22Rv1 (cell line): ENCODE measurements at regions not wholly inside any gene's neighbourhood (a gene's known extent, or its start where the extent isn't known, plus 50 kb on each side); places are given as distances from the start of the nearest gene placed in this dataset.

ENCODE experiments used
- ZFX ChIP-seq: fragments of 450-650 bp; IDR thresholded peaks from 2 replicates; pipeline ENCODE4 v1.6.1; 2017; ENCODE audit warnings: antibody characterized with exemption, borderline replicate concordance
- TF ChIP-seq, protein P1 (sequence below): fragments of 450-650 bp; IDR thresholded peaks from 2 replicates; pipeline ENCODE4 v1.5.1; 2017; ENCODE audit warnings: mild to moderate bottlenecking

DNA sequence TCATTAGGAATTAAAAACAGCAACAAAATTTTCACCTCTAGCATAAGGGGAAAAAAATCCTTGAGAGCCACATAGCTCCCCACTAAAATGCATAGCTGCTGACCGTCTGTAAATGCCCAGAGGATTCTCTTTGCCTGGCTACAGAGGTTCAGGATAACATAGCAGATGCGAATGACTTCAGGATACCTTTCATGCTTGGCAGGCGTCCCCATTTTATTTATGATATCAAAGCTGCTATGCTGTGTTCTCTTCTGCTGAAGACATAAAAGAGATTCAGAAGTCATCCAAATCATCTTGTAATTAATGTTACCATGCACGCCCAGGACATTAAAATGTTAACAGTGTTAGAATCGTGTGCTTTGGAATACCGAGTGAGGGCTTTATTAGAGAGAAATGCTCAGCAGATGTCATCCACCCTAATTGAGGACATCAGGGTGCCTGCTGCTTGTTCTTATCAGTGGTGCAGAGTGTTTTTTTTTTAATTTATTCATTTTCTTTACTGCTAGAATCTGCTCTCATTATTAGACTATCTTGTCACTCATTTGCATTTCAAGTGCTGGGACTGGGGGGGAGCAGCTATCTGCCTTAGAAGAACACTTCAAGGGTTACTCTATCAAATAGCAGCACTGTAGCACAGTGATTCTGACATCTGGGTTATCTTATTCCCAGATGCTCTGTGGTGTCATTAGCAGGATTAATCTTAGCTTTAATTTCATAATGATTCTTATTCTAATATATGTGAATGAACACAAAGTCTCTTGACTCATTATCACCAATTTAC lies 139.5 kb downstream of the ZNF326 start:
- TF ChIP-seq, protein P1, sequence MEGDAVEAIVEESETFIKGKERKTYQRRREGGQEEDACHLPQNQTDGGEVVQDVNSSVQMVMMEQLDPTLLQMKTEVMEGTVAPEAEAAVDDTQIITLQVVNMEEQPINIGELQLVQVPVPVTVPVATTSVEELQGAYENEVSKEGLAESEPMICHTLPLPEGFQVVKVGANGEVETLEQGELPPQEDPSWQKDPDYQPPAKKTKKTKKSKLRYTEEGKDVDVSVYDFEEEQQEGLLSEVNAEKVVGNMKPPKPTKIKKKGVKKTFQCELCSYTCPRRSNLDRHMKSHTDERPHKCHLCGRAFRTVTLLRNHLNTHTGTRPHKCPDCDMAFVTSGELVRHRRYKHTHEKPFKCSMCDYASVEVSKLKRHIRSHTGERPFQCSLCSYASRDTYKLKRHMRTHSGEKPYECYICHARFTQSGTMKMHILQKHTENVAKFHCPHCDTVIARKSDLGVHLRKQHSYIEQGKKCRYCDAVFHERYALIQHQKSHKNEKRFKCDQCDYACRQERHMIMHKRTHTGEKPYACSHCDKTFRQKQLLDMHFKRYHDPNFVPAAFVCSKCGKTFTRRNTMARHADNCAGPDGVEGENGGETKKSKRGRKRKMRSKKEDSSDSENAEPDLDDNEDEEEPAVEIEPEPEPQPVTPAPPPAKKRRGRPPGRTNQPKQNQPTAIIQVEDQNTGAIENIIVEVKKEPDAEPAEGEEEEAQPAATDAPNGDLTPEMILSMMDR: no peak
- no peak for TF ChIP-seq ZFX
